ENCODE measurements at regions not wholly inside any gene's neighbourhood (a gene's known extent, or its start where the extent isn't known, plus 50 kb on each side); places are given as distances from the start of the nearest gene placed in this dataset.

DNA sequence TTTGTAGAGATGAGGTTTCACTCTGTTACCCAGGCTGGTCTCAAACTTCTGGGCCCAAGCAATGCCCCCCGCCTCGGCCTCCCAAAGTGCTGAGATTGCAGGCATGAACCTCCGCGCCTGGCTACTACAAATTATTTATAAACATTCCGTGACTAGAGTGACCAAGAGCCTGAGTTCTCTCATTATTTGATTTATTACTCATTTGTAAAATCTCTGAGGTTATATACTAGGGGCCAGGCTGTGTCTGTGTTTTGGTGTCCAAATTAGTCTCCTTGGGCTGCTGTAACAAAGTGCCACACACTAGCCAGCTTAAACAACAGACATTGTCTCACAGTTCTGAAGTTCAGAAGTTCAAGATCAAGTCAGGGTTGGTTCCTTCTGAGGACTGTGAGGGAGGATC, 70.8 kb upstream of the ELAC2 start:
- TF ChIP-seq, protein P1, sequence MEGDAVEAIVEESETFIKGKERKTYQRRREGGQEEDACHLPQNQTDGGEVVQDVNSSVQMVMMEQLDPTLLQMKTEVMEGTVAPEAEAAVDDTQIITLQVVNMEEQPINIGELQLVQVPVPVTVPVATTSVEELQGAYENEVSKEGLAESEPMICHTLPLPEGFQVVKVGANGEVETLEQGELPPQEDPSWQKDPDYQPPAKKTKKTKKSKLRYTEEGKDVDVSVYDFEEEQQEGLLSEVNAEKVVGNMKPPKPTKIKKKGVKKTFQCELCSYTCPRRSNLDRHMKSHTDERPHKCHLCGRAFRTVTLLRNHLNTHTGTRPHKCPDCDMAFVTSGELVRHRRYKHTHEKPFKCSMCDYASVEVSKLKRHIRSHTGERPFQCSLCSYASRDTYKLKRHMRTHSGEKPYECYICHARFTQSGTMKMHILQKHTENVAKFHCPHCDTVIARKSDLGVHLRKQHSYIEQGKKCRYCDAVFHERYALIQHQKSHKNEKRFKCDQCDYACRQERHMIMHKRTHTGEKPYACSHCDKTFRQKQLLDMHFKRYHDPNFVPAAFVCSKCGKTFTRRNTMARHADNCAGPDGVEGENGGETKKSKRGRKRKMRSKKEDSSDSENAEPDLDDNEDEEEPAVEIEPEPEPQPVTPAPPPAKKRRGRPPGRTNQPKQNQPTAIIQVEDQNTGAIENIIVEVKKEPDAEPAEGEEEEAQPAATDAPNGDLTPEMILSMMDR (IDR thresholded peaks at IDR 0.05; ENCODE audit: unreplicated experiment), result no peak
- no TSS peak for BruUV-seq (replicated peaks)
- no peak overlapping the region for H3K4me3 Mint-ChIP-seq (ENCODE audit: low read depth, unreplicated experiment)
- no peak overlapping the region for H3K27ac Mint-ChIP-seq (ENCODE audit: unreplicated experiment)
- DNase-seq, result no peak
- H3K4me1 Mint-ChIP-seq (ENCODE audit: low read depth, unreplicated experiment), result no peaks in the 10 kb centered on the region
- peaks cover 14% of the 10 kb centered on the region for H3K9me3 Mint-ChIP-seq (ENCODE audit: low read depth, unreplicated experiment)
- CTCF ChIA-PET, result no interaction called here
- H3K36me3 Mint-ChIP-seq (ENCODE audit: insufficient read depth, unreplicated experiment), result no peaks in the 10 kb centered on the region
- H3K27me3 Mint-ChIP-seq (ENCODE audit: unreplicated experiment), result no peaks in the 10 kb centered on the region
- intact Hi-C loops (cut with micrococcal nuclease; ENCODE audit: unreplicated experiment), result no loop called here

DNA sequence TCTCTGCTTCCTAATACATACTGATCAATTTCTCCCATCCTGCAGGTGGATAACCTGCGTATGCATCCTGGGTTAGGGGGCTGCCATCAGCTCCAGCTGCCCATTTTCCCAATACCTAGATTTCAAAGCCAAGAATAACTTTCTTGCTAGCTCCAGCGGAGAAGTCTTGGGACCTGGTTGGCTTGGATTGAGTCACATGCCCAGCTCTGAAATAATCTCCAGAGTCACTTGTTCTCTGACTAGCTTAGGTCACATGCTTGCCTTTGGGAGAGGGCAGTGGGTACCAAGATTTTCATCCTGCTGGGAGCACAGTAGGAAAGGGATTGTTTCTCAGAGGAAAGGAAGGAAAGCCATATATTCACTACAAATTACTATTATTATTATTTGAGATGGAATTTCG, 70.0 kb upstream of the ELAC2 start:
- DNase-seq, result no peak
- H3K4me3 Mint-ChIP-seq (ENCODE audit: low read depth, unreplicated experiment), result no peak overlapping the region
- TF ChIP-seq, protein P1 (IDR thresholded peaks at IDR 0.05; ENCODE audit: unreplicated experiment), result no peak
- peaks cover 12% of the 10 kb centered on the region for H3K9me3 Mint-ChIP-seq (ENCODE audit: low read depth, unreplicated experiment)
- no peaks in the 10 kb centered on the region for H3K36me3 Mint-ChIP-seq (ENCODE audit: insufficient read depth, unreplicated experiment)
- H3K27ac Mint-ChIP-seq (ENCODE audit: unreplicated experiment), result no peak overlapping the region
- H3K4me1 Mint-ChIP-seq (ENCODE audit: low read depth, unreplicated experiment), result no peaks in the 10 kb centered on the region
- CTCF ChIA-PET, result no interaction called here
- intact Hi-C loops (cut with micrococcal nuclease; ENCODE audit: unreplicated experiment), result no loop called here
- H3K27me3 Mint-ChIP-seq (ENCODE audit: unreplicated experiment), result no peaks in the 10 kb centered on the region
- no TSS peak for BruUV-seq (replicated peaks)

DNA sequence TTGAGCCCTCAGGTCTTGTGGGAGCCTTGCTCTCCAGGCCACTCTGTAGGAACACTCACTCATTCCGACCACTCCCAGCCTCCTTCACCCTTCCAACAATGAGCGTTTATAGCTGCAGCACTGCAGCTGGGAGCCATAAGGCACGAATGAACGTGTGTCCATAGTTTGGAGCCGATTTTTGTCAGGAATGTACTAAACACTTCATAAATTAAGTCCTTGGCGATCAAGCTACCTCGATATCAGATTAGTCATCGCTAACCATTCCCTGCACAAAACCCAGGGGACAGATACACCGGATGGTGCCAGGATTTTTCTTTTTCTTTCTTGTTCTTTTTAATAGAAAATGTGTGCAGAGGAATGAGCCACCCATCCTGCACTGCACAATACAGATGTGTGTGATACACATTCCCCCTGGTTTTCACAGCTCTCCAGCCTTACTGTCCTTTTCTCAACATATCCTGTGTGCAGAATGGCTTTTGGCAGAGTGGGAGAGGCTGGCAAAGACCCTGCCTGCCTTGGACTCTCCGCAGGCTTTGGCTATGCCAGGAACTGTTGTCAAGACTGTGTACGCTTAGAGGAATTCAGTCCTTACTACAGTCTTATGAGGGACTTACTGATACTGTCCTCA, 68.4 kb upstream of the ELAC2 start:
- Mint-ChIP-seq H3K27me3 (ENCODE audit: unreplicated experiment) (no peaks in the 10 kb centered on the region), H3K4me1 (ENCODE audit: low read depth, unreplicated experiment) (no peaks in the 10 kb centered on the region), H3K4me3 (ENCODE audit: low read depth, unreplicated experiment) (no peak overlapping the region), H3K36me3 (ENCODE audit: insufficient read depth, unreplicated experiment) (no peaks in the 10 kb centered on the region), H3K27ac (ENCODE audit: unreplicated experiment) (no peak overlapping the region), H3K9me3 (ENCODE audit: low read depth, unreplicated experiment) (peaks cover 13% of the 10 kb centered on the region)
- CTCF ChIA-PET, result no interaction called here
- BruUV-seq (replicated peaks), result no TSS peak
- intact Hi-C loops (cut with micrococcal nuclease; ENCODE audit: unreplicated experiment), result no loop called here
- TF ChIP-seq, protein P1 (IDR thresholded peaks at IDR 0.05; ENCODE audit: unreplicated experiment), result no peak
- DNase-seq, result no peak

DNA sequence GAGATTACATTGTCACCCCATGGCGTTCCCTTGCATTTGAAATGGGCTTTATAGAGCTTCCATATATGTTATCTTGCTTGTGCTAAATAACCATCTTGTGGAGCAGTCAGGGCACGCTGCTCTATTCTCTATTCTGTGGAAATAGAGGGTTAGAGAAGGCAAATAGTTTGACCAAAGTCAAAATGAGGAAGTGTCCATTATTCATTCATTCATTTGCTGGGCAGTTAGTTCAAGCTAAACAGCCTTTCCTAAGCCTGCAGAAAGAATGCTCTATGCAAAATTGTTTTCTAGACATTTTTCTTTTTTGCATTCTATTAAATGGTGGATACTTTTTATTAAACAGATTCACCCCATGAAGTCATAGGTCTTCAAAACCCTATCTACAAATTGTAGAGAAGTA, 67.8 kb upstream of the ELAC2 start:
- Mint-ChIP-seq H3K4me3 (ENCODE audit: low read depth, unreplicated experiment) (no peak overlapping the region), H3K27me3 (ENCODE audit: unreplicated experiment) (no peaks in the 10 kb centered on the region), H3K4me1 (ENCODE audit: low read depth, unreplicated experiment) (no peaks in the 10 kb centered on the region), H3K9me3 (ENCODE audit: low read depth, unreplicated experiment) (peaks cover 9% of the 10 kb centered on the region), H3K27ac (ENCODE audit: unreplicated experiment) (no peak overlapping the region), H3K36me3 (ENCODE audit: insufficient read depth, unreplicated experiment) (no peaks in the 10 kb centered on the region)
- DNase-seq, result no peak
- intact Hi-C loops (cut with micrococcal nuclease; ENCODE audit: unreplicated experiment), result no loop called here
- TF ChIP-seq, protein P1 (IDR thresholded peaks at IDR 0.05; ENCODE audit: unreplicated experiment), result no peak
- CTCF ChIA-PET, result no interaction called here
- BruUV-seq (replicated peaks), result no TSS peak

Data from Calu3 (cell line).